ENCODE measurements at regions not wholly inside any gene's neighbourhood (a gene's known extent, or its start where the extent isn't known, plus 50 kb on each side); places are given as distances from the start of the nearest gene placed in this dataset.

DNA sequence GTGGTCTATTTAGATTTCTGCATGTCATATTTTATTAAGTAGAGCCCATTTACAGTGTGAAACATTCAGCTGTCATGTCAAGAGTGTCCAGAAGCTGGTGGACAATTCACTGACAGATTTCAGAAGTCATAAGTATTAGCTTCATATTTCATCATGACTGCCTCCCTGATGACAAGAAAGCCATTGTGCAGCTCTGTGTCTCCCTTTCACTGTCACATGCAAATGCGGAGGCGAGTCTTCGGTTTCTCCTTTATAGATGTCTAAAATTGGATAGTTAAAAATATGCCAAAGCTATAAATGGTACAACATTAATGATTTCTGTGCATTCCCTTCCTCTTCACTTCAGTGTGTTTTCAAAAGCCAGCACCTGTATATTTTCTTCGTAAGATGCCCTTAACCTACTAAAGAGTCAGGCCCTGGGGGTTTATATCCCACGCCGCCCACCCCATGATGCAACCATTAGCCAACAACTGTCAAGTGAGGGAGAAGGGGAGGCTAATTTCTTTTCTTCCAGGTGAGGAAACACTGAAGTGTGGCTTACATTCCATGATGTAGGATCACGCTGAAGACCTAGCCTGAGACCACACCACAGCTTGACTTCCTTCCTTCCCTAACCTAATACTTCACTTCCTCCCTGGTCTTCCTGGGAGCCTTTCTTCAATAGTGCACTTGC, 99.6 kb upstream of the DDX18 start:
- TF ChIP-seq, protein P1, sequence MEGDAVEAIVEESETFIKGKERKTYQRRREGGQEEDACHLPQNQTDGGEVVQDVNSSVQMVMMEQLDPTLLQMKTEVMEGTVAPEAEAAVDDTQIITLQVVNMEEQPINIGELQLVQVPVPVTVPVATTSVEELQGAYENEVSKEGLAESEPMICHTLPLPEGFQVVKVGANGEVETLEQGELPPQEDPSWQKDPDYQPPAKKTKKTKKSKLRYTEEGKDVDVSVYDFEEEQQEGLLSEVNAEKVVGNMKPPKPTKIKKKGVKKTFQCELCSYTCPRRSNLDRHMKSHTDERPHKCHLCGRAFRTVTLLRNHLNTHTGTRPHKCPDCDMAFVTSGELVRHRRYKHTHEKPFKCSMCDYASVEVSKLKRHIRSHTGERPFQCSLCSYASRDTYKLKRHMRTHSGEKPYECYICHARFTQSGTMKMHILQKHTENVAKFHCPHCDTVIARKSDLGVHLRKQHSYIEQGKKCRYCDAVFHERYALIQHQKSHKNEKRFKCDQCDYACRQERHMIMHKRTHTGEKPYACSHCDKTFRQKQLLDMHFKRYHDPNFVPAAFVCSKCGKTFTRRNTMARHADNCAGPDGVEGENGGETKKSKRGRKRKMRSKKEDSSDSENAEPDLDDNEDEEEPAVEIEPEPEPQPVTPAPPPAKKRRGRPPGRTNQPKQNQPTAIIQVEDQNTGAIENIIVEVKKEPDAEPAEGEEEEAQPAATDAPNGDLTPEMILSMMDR (IDR thresholded peaks at IDR 0.05; ENCODE audit: low read length): no peak
- TF ChIP-seq EZH2 (IDR thresholded peaks at IDR 0.05; ENCODE audit: borderline replicate concordance, low read length): no peak
